NCI-H226 (cell line): ENCODE measurements at regions not wholly inside any gene's neighbourhood (a gene's known extent, or its start where the extent isn't known, plus 50 kb on each side); places are given as distances from the start of the nearest gene placed in this dataset.
A peak's percentile ranks its signal among the peaks of the same experiment; 100 is the strongest.

Source experiments
- DNase-seq: peaks from one replicate; pipeline ENCODE4 v3.0.0-alpha.2; 2015

GRCh38 chr21:26412885-26413284 lies 160.2 kb downstream of the CYYR1 start:
- DNase-seq: no peak

- no peak for DNase-seq
Observed at GRCh38 chr21:26409735-26410134, 163.4 kb downstream of the CYYR1 start.

GRCh38 chr21:26408511-26408910 lies 164.6 kb downstream of the CYYR1 start:
- DNase-seq: no peak

GRCh38 chr21:26406526-26406925 lies 166.6 kb downstream of the CYYR1 start:
- DNase-seq: no peak

GRCh38 chr21:26405735-26406361 lies 167.2 kb downstream of the CYYR1 start:
- peak; percentile 50 for DNase-seq

- no peak for DNase-seq
Observed at GRCh38 chr21:26405071-26405470, 168.0 kb downstream of the CYYR1 start.

GRCh38 chr21:26404288-26404687 lies 168.8 kb downstream of the CYYR1 start:
- DNase-seq: no peak

- no peak for DNase-seq
Observed at GRCh38 chr21:26403321-26403720, 169.8 kb downstream of the CYYR1 start.

GRCh38 chr21:26397545-26397944 lies 175.5 kb downstream of the CYYR1 start:
- no peak for DNase-seq

GRCh38 chr21:26394341-26394740 lies 178.7 kb downstream of the CYYR1 start:
- peak; percentile 14 for DNase-seq

GRCh38 chr21:26391166-26391565 lies 181.9 kb downstream of the CYYR1 start:
- no peak for DNase-seq

- peak; percentile 88 for DNase-seq
Observed at GRCh38 chr21:26389971-26390641, 183.0 kb downstream of the CYYR1 start.

GRCh38 chr21:26388731-26389231 lies 184.3 kb downstream of the CYYR1 start:
- peak; percentile 61 for DNase-seq

- DNase-seq: no peak
Observed at GRCh38 chr21:26385721-26386120, 187.4 kb downstream of the CYYR1 start.

GRCh38 chr21:26379561-26379960 lies 193.5 kb downstream of the CYYR1 start:
- DNase-seq: no peak

GRCh38 chr21:26377111-26377694 lies 195.9 kb downstream of the CYYR1 start:
- DNase-seq: no peak

GRCh38 chr21:26374817-26375216 lies 198.3 kb downstream of the CYYR1 start:
- no peak for DNase-seq

- DNase-seq: no peak
Observed at GRCh38 chr21:26368591-26369320, 198.2 kb upstream of the APP start.

GRCh38 chr21:26366781-26367180 lies 196.2 kb upstream of the APP start:
- DNase-seq: peak; percentile 14

GRCh38 chr21:26365849-26366248 lies 195.3 kb upstream of the APP start:
- no peak for DNase-seq

- no peak for DNase-seq
Observed at GRCh38 chr21:26351661-26352060, 181.1 kb upstream of the APP start.

- DNase-seq: no peak
Observed at GRCh38 chr21:26332867-26333266, 162.3 kb upstream of the APP start.

- DNase-seq: no peak
Observed at GRCh38 chr21:26331205-26331980, 160.8 kb upstream of the APP start.
